Activated naive CD8-positive, alpha-beta T cell (primary cell): ENCODE measurements at regions not wholly inside any gene's neighbourhood (a gene's known extent, or its start where the extent isn't known, plus 50 kb on each side); places are given as distances from the start of the nearest gene placed in this dataset.
"Not testable (repeated sequence)": the region's sequence is repeated elsewhere in the genome, so short reads cannot be mapped to it uniquely, and the experiment has no call there.

Experiments
- H3K27ac Mint-ChIP-seq: one replicate; pipeline ENCODE4 v1.8.0; 2021; ENCODE audit warnings: mixed read lengths
- H3K27me3 Mint-ChIP-seq: one replicate; pipeline ENCODE4 v1.8.0; 2021; ENCODE audit warnings: mixed read lengths
- H3K36me3 Mint-ChIP-seq: one replicate; pipeline ENCODE4 v1.8.0; 2021; ENCODE audit warnings: mixed read lengths
- H3K4me1 Mint-ChIP-seq: one replicate; pipeline ENCODE4 v1.8.0; 2021; ENCODE audit warnings: low read depth, mixed read lengths
- H3K4me3 Mint-ChIP-seq: one replicate; pipeline ENCODE4 v1.8.0; 2021; ENCODE audit warnings: mild to moderate bottlenecking, mixed read lengths
- H3K9me3 Mint-ChIP-seq: one replicate; pipeline ENCODE4 v1.8.0; 2021; ENCODE audit warnings: low read depth, mixed read lengths

DNA sequence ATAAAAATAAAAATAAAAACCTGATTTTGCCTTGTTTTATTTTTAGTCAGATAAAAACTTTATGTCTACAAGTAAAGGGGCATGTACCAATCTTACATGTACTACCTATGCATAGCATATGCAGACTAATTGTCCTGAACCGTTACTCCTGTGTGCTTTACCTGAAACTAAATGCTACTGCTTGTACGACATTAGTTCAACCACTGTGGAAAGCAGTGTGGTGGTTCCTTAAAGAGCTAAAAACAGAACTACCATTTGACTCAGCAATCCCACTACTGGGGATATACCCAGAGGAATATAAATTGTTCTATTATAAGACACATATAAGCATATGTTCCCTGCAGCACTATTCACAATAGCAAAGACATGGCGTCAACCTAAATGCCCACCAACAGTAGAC, 426.0 kb upstream of the PMFBP1 start:
- Mint-ChIP-seq H3K4me1 (no peaks in the 10 kb centered on the region), H3K36me3 (peaks cover 11% of the 10 kb centered on the region), H3K9me3 (no peaks in the 10 kb centered on the region), H3K27me3 (no peaks in the 10 kb centered on the region), H3K27ac (no peak overlapping the region), H3K4me3 (no peak overlapping the region)

DNA sequence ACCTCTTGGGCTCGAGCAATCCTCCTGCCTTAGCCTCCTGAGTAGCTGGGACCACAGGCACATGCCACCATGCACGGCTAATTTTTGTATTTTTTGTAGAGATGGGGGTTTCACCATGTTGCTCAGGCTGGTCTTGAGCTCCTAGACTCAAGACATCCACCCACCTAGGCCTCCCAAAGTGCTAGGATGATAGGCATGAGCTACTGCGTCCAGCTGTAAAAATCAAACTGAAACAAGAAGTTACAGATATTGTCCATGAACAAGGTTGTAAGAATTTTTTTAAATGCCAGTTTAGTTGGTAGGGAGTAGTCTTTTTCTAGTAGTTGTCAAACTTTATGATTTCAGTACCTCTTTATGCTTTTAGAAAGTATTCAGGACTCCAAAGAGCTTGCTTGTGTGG, 424.4 kb upstream of the PMFBP1 start:
- no peak overlapping the region for H3K4me3 Mint-ChIP-seq
- no peaks in the 10 kb centered on the region for H3K27me3 Mint-ChIP-seq
- no peaks in the 10 kb centered on the region for H3K9me3 Mint-ChIP-seq
- peaks cover 8% of the 10 kb centered on the region for H3K36me3 Mint-ChIP-seq
- no peak overlapping the region for H3K27ac Mint-ChIP-seq
- H3K4me1 Mint-ChIP-seq = no peaks in the 10 kb centered on the region

GRCh38 chr16:72590151-72590937, 418.4 kb upstream of the PMFBP1 start:
- no peaks in the 10 kb centered on the region for H3K4me1 Mint-ChIP-seq
- H3K36me3 Mint-ChIP-seq = no peaks in the 10 kb centered on the region
- no peak overlapping the region for H3K4me3 Mint-ChIP-seq
- H3K27me3 Mint-ChIP-seq = no peaks in the 10 kb centered on the region
- no peak overlapping the region for H3K27ac Mint-ChIP-seq
- H3K9me3 Mint-ChIP-seq = no peaks in the 10 kb centered on the region

DNA sequence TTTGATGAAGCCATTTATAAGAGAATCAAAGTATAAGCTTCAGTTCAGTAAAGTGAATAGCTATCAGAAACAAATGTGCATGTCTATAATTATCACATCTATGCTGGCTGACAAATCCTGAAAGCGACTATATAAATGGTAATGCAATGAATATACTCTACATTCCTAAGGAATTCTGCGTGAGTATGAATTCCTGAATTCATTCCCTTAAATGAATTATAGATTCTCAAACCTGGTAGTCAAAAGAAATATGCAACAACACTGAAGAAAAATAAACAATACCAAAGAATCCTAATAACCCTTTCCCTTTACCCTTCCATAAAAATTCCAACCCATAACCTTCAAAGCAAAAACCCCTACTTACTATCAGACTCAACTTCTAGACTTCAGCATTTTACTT, 416.6 kb upstream of the PMFBP1 start:
- Mint-ChIP-seq H3K36me3 (no peaks in the 10 kb centered on the region), H3K27me3 (no peaks in the 10 kb centered on the region), H3K4me3 (no peak overlapping the region), H3K27ac (no peak overlapping the region), H3K4me1 (no peaks in the 10 kb centered on the region), H3K9me3 (no peaks in the 10 kb centered on the region)

DNA sequence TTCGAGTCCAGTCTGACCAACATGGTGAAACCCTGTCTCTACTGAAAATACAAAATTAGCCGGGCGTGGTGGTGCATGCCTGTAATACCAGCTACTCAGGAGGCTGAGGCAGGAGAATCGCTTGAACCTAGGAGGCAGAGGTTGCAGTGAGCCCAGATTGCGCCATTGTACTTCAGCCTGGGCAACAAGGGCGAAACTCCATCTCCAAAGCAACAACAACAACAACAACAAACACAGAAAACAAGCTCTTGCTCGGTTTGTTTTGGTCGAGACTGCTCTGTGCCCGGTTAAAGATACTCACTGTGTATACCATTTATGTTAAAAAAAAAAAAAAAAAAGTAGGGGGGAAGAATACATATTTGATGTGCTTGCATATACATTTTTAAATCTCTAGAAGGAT, 406.1 kb upstream of the PMFBP1 start:
- not testable (repeated sequence) for H3K4me1 Mint-ChIP-seq, H3K9me3 Mint-ChIP-seq, H3K4me3 Mint-ChIP-seq, H3K27ac Mint-ChIP-seq, H3K36me3 Mint-ChIP-seq, H3K27me3 Mint-ChIP-seq

DNA sequence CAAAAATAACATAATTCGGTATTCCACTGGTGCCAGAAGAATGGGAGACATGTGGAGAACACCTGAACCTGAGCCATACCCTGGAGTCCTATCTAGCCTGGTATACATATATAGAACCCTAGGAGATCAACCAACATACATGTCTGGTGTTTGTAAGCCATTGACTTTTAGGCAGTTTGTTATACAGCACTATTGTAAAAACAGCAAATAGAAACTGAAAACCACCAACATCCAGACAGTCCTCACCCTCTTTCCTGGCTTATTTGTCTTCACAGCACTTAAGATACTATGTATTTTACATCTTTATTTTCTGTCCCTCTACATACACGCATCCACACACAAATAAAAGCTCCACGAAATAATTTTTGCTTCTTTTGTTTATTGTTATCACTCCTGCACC, 404.2 kb upstream of the PMFBP1 start:
- Mint-ChIP-seq H3K4me3 (no peak overlapping the region), H3K4me1 (no peaks in the 10 kb centered on the region), H3K27ac (no peak overlapping the region), H3K36me3 (peaks cover 3% of the 10 kb centered on the region), H3K9me3 (no peaks in the 10 kb centered on the region), H3K27me3 (no peaks in the 10 kb centered on the region)

- H3K27ac Mint-ChIP-seq = no peak overlapping the region
- H3K27me3 Mint-ChIP-seq = no peaks in the 10 kb centered on the region
- no peaks in the 10 kb centered on the region for H3K36me3 Mint-ChIP-seq
- H3K4me3 Mint-ChIP-seq = no peak overlapping the region
- H3K4me1 Mint-ChIP-seq = no peaks in the 10 kb centered on the region
- H3K9me3 Mint-ChIP-seq = no peaks in the 10 kb centered on the region
Observed at GRCh38 chr16:72569677-72570076, 397.7 kb upstream of the PMFBP1 start.

GRCh38 chr16:72568502-72568901, 396.5 kb upstream of the PMFBP1 start:
- H3K4me3 Mint-ChIP-seq = no peak overlapping the region
- H3K9me3 Mint-ChIP-seq = no peaks in the 10 kb centered on the region
- no peaks in the 10 kb centered on the region for H3K27me3 Mint-ChIP-seq
- no peak overlapping the region for H3K27ac Mint-ChIP-seq
- H3K36me3 Mint-ChIP-seq = no peaks in the 10 kb centered on the region
- H3K4me1 Mint-ChIP-seq = no peaks in the 10 kb centered on the region

DNA sequence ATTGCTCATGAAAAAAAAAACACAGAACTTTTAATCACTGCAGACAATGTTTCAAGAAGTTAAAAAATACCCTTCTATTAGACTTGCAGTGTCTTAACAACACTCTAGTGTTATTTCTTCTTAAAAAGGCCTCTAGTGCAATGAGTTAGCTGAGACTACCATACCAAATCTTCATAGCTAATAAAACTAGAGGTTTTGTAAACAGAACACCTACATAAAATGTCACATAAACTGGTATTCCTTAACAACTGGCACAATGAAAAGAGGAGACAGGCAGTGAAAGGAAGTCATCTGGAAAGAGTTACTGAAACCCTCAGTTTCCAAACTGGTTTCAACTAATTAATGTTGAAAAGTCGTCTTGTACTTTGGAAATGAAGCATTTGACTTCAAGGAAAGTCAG, 394.2 kb upstream of the PMFBP1 start:
- no peak overlapping the region for H3K4me3 Mint-ChIP-seq
- no peaks in the 10 kb centered on the region for H3K36me3 Mint-ChIP-seq
- H3K9me3 Mint-ChIP-seq = no peaks in the 10 kb centered on the region
- H3K27me3 Mint-ChIP-seq = no peaks in the 10 kb centered on the region
- H3K27ac Mint-ChIP-seq = no peak overlapping the region
- H3K4me1 Mint-ChIP-seq = no peaks in the 10 kb centered on the region

DNA sequence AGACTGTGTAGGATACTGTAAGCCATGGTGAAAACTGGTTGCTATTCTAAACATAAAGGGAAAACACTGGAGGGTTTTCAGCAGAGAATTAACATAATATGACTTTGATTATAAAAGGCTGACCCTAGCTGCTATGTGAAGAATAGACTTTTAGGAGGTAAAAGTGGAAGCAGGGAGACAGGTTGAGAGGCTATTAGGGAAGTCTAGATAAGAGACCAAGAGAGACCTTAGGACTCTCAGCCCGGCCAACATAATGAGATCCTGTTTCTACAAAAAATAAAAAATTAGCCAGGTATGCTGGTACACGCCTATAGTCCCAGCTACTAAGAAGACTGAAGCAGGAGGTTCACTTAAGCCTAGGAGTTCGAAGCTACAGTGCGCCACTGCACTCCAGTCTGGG, 393.2 kb upstream of the PMFBP1 start:
- no peaks in the 10 kb centered on the region for H3K36me3 Mint-ChIP-seq
- no peak overlapping the region for H3K27ac Mint-ChIP-seq
- no peak overlapping the region for H3K4me3 Mint-ChIP-seq
- H3K27me3 Mint-ChIP-seq = no peaks in the 10 kb centered on the region
- no peaks in the 10 kb centered on the region for H3K9me3 Mint-ChIP-seq
- no peaks in the 10 kb centered on the region for H3K4me1 Mint-ChIP-seq

DNA sequence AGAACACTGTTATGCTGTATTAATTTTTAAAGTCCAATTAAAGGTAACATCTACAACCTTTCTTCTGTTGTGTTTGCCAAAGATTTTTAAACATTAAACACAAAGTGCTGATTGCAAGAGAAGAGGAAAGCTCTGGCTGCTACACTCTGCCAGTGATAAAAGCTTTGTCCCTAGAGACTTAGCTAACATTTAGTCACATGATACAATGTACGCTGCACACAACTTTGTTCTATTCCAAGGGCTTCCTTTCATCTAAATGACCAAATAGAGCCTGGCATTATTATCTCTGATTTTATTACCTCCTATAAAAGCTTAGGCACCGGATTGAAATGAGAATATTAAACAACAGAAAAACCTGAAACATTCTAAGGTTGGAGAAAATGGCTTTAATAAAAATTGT, 388.7 kb upstream of the PMFBP1 start:
- H3K27me3 Mint-ChIP-seq = no peaks in the 10 kb centered on the region
- no peaks in the 10 kb centered on the region for H3K9me3 Mint-ChIP-seq
- no peaks in the 10 kb centered on the region for H3K4me1 Mint-ChIP-seq
- no peak overlapping the region for H3K27ac Mint-ChIP-seq
- H3K36me3 Mint-ChIP-seq = no peaks in the 10 kb centered on the region
- no peak overlapping the region for H3K4me3 Mint-ChIP-seq

- peaks cover 4% of the 10 kb centered on the region for H3K36me3 Mint-ChIP-seq
- H3K9me3 Mint-ChIP-seq = no peaks in the 10 kb centered on the region
- H3K4me3 Mint-ChIP-seq = no peak overlapping the region
- H3K4me1 Mint-ChIP-seq = no peaks in the 10 kb centered on the region
- no peak overlapping the region for H3K27ac Mint-ChIP-seq
- H3K27me3 Mint-ChIP-seq = no peaks in the 10 kb centered on the region
Observed at GRCh38 chr16:72558501-72558900, 386.5 kb upstream of the PMFBP1 start.

DNA sequence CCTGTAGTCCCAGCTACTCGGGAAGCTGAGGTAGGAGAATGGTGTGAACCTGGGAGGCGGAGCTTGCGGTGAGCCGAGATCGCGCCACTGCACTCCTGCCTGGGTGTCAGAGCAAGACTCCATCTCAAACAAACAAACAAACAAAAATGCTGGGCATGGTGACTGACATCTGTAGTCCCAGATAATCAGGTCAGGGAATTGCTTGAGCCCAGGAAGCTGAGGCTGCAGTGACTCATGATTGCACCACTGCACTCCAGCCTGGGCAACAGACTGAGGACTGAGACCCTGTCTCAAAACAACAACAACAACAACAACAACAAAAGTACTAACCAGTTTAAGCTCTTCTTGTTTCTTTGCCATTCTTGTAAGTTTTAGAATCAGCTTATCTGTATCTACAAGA, 383.0 kb upstream of the PMFBP1 start:
- H3K9me3 Mint-ChIP-seq = no peaks in the 10 kb centered on the region
- H3K4me1 Mint-ChIP-seq = no peaks in the 10 kb centered on the region
- H3K4me3 Mint-ChIP-seq = no peak overlapping the region
- H3K27me3 Mint-ChIP-seq = no peaks in the 10 kb centered on the region
- peaks cover 4% of the 10 kb centered on the region for H3K36me3 Mint-ChIP-seq
- H3K27ac Mint-ChIP-seq = no peak overlapping the region

GRCh38 chr16:72552654-72553053, 380.7 kb upstream of the PMFBP1 start:
- Mint-ChIP-seq H3K27me3 (no peaks in the 10 kb centered on the region), H3K27ac (no peak overlapping the region), H3K4me3 (no peak overlapping the region), H3K4me1 (no peaks in the 10 kb centered on the region), H3K9me3 (peaks cover 4% of the 10 kb centered on the region), H3K36me3 (peaks cover 9% of the 10 kb centered on the region)

DNA sequence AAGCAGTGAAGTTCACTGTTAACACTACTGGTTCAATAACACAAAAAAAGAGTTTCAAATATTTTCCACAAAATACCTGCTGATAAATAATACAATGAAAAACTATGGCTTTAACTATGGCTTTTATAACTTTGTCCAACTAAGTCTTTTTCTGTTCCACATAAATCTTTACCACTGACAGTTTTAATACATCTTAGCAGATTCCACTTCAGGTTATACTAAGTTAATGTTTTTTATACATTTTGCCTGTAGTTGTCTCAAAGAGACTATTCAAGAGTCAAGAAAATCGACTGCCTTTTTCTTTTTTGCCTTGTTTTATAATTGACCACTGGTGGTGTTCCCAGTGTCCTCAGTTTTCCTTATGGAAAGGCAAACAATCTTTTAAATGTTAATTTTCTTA, 379.7 kb upstream of the PMFBP1 start:
- Mint-ChIP-seq H3K4me1 (no peaks in the 10 kb centered on the region), H3K9me3 (peaks cover 4% of the 10 kb centered on the region), H3K27me3 (no peaks in the 10 kb centered on the region), H3K27ac (no peak overlapping the region), H3K36me3 (peaks cover 11% of the 10 kb centered on the region), H3K4me3 (no peak overlapping the region)

GRCh38 chr16:72549878-72550277, 377.9 kb upstream of the PMFBP1 start:
- H3K27ac Mint-ChIP-seq = no peak overlapping the region
- H3K36me3 Mint-ChIP-seq = peaks cover 9% of the 10 kb centered on the region
- no peak overlapping the region for H3K4me3 Mint-ChIP-seq

More at GRCh38 chr16:72549878-72550277, 377.9 kb upstream of the PMFBP1 start:
- H3K4me1 Mint-ChIP-seq = no peaks in the 10 kb centered on the region
- H3K9me3 Mint-ChIP-seq = peaks cover 4% of the 10 kb centered on the region
- H3K27me3 Mint-ChIP-seq = no peaks in the 10 kb centered on the region
